Activated CD4-positive, alpha-beta T cell treated with anti-CD3 and anti-CD28 coated beads for 48 hours (primary cell): ENCODE measurements at regions not wholly inside any gene's neighbourhood (a gene's known extent, or its start where the extent isn't known, plus 50 kb on each side); places are given as distances from the start of the nearest gene placed in this dataset.

Source experiments
- DNase-seq: peaks from one replicate; pipeline ENCODE4 v3.0.0-alpha.2; 2020

- DNase-seq: no peak
Observed at GRCh38 chr5:3217771-3218495, 377.7 kb upstream of the IRX1 start.

GRCh38 chr5:3217114-3217513 is 378.5 kb upstream of the IRX1 start:
- DNase-seq: no peak

- DNase-seq: no peak
Observed at GRCh38 chr5:3216386-3216785, 379.2 kb upstream of the IRX1 start.

GRCh38 chr5:3214838-3215374 is 380.7 kb upstream of the IRX1 start:
- DNase-seq: no peak

- no peak for DNase-seq
Observed at GRCh38 chr5:3214396-3214795, 381.2 kb upstream of the IRX1 start.

GRCh38 chr5:3212869-3213268 is 382.8 kb upstream of the IRX1 start:
- DNase-seq: no peak

GRCh38 chr5:3210531-3210930 is 385.1 kb upstream of the IRX1 start:
- no peak for DNase-seq

GRCh38 chr5:3209918-3210317 is 385.7 kb upstream of the IRX1 start:
- no peak for DNase-seq

- DNase-seq: no peak
Observed at GRCh38 chr5:3202570-3202969, 393.1 kb upstream of the IRX1 start.

GRCh38 chr5:3201941-3202340 is 393.7 kb upstream of the IRX1 start:
- no peak for DNase-seq

- DNase-seq: no peak
Observed at GRCh38 chr5:3201121-3201520, 394.5 kb upstream of the IRX1 start.

GRCh38 chr5:3199962-3200755 is 395.5 kb upstream of the IRX1 start:
- DNase-seq: no peak

- DNase-seq: no peak
Observed at GRCh38 chr5:3198074-3198449, 397.6 kb upstream of the IRX1 start.

GRCh38 chr5:3197304-3198073 is 398.1 kb upstream of the IRX1 start:
- no peak for DNase-seq

GRCh38 chr5:3195994-3196393 is 399.6 kb upstream of the IRX1 start:
- DNase-seq: no peak

GRCh38 chr5:3194684-3195083 is 400.9 kb upstream of the IRX1 start:
- DNase-seq: no peak

- no peak for DNase-seq
Observed at GRCh38 chr5:3194271-3194670, 401.4 kb upstream of the IRX1 start.

GRCh38 chr5:3191585-3191984 is 404.0 kb upstream of the IRX1 start:
- no peak for DNase-seq

- DNase-seq: no peak
Observed at GRCh38 chr5:3190930-3191329, 404.7 kb upstream of the IRX1 start.

- no peak for DNase-seq
Observed at GRCh38 chr5:3190433-3190832, 405.2 kb upstream of the IRX1 start.

- DNase-seq: no peak
Observed at GRCh38 chr5:3187771-3188425, 407.7 kb upstream of the IRX1 start.

- DNase-seq: no peak
Observed at GRCh38 chr5:3186736-3187405, 408.8 kb upstream of the IRX1 start.
